Mesothelial cell of epicardium (in vitro differentiated cells): ENCODE measurements at regions not wholly inside any gene's neighbourhood (a gene's known extent, or its start where the extent isn't known, plus 50 kb on each side); places are given as distances from the start of the nearest gene placed in this dataset.

Experiments used
- DNase-seq, 2 experiments: peaks; one replicate each; pipeline ENCODE4 v3.0.0; 2021; ENCODE audit warnings: low spot score in 2 of 2; ENCODE audit not compliant: unreplicated experiment in 2 of 2
- H3K27ac Mint-ChIP-seq: 2 replicates; pipeline ENCODE4 v1.8.0; 2021; ENCODE audit warnings: mixed read lengths
- H3K27me3 Mint-ChIP-seq: 2 replicates; pipeline ENCODE4 v1.8.0; 2021; ENCODE audit warnings: low read depth, mixed read lengths
- H3K36me3 Mint-ChIP-seq: 2 replicates; pipeline ENCODE4 v1.8.0; 2021; ENCODE audit warnings: mixed read lengths
- H3K4me1 Mint-ChIP-seq: 2 replicates; pipeline ENCODE4 v1.8.0; 2021; ENCODE audit warnings: mixed read lengths
- H3K4me3 Mint-ChIP-seq: 2 replicates; pipeline ENCODE4 v1.8.0; 2021; ENCODE audit warnings: mild to moderate bottlenecking, moderate library complexity, mixed read lengths
- H3K9me3 Mint-ChIP-seq: 2 replicates; pipeline ENCODE4 v1.8.0; 2021; ENCODE audit warnings: mixed read lengths
- TF ChIP-seq, protein P1 (sequence below): fragments of 200-600 bp; sonication (generic); IDR thresholded peaks from one replicate; pipeline ENCODE4 v1.5.0; 2021; ENCODE audit warnings: antibody characterized with exemption; ENCODE audit not compliant: unreplicated experiment

DNA sequence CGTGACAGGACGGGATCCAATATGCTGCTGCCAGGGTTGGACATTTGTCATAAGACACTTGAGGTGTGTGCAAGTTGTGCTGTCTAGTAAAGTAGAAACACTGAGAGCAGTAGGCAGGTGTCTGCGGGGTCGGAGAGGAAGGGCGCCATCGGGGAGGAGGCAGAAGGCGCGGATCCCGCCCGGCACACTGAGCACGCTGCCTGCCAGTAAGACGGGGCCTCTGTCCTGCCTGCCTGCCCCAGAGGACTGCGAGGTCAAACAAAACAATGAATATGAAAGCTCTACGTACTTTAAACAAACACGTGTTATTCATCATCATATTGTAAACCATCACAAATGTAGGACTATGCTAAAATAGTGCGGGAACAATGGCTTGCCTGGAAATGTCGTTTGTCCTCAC lies 349.3 kb upstream of the SALL3 start:
- no peaks in the 10 kb centered on the region for H3K36me3 Mint-ChIP-seq
- TF ChIP-seq, protein P1, sequence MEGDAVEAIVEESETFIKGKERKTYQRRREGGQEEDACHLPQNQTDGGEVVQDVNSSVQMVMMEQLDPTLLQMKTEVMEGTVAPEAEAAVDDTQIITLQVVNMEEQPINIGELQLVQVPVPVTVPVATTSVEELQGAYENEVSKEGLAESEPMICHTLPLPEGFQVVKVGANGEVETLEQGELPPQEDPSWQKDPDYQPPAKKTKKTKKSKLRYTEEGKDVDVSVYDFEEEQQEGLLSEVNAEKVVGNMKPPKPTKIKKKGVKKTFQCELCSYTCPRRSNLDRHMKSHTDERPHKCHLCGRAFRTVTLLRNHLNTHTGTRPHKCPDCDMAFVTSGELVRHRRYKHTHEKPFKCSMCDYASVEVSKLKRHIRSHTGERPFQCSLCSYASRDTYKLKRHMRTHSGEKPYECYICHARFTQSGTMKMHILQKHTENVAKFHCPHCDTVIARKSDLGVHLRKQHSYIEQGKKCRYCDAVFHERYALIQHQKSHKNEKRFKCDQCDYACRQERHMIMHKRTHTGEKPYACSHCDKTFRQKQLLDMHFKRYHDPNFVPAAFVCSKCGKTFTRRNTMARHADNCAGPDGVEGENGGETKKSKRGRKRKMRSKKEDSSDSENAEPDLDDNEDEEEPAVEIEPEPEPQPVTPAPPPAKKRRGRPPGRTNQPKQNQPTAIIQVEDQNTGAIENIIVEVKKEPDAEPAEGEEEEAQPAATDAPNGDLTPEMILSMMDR = no peak
- H3K27me3 Mint-ChIP-seq = peaks cover 5% of the 10 kb centered on the region
- no peaks in the 10 kb centered on the region for H3K4me1 Mint-ChIP-seq
- H3K9me3 Mint-ChIP-seq = peaks cover 4% of the 10 kb centered on the region
- H3K4me3 Mint-ChIP-seq = no peak overlapping the region
- no peak overlapping the region for H3K27ac Mint-ChIP-seq
- DNase-seq = no peak

DNA sequence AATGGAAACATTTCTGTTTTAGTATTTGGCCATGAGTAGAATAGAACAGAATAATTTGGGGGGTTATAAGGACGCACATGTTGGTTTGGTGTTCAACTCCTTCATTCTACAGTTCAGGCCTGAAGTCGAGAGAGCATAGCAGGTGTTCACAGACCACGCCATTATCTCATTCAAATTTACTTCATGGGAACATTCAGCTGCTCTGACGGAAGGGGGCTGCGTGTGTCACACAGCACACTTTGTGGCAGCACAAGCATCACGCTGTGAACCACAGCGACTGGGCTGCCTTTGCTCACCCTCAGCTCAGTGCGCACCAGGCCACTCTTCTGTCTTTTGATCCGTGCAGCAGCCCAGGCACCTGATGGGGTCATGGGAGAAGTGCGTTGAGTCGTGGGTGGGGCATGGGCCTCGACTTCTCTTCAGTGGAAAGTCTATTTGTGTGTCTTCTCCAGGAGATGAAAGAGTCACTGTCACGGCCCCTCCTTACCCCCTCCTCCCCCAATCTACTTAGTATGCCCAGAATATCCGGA lies 348.6 kb upstream of the SALL3 start:
- peak in 1 of 2 experiments; percentile 10 for DNase-seq
- TF ChIP-seq, protein P1 = no peak
- Mint-ChIP-seq H3K4me3 (no peak overlapping the region), H3K9me3 (peaks cover 4% of the 10 kb centered on the region), H3K27me3 (peaks cover 3% of the 10 kb centered on the region), H3K4me1 (no peaks in the 10 kb centered on the region), H3K36me3 (no peaks in the 10 kb centered on the region), H3K27ac (no peak overlapping the region)

DNA sequence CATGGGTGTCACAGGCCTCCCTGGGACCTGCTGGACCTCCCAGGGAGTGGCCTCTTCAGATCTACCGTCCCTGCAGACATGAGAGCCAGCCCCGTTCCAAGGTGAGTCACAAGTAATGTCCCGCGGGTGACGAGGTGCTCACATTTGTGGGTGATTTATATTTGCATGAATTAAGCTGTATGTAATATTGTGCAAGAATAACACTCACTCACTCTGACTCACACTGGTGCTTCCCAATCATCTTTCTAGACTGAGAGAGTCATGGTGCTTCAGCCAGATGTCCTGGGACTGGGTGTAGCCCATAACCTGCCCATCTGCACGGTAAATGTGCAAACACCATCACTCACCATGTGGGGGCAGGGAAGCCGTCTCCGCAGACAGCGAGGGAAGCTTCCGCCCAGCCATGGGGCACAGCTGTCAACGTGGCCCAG lies 347.5 kb upstream of the SALL3 start:
- H3K27ac Mint-ChIP-seq = no peak overlapping the region
- no peaks in the 10 kb centered on the region for H3K36me3 Mint-ChIP-seq
- peaks cover 4% of the 10 kb centered on the region for H3K9me3 Mint-ChIP-seq
- peak in 1 of 2 experiments; percentile 9 for DNase-seq
- no peak overlapping the region for H3K4me3 Mint-ChIP-seq
- no peaks in the 10 kb centered on the region for H3K4me1 Mint-ChIP-seq
- no peaks in the 10 kb centered on the region for H3K27me3 Mint-ChIP-seq
- TF ChIP-seq, protein P1 = no peak

DNA sequence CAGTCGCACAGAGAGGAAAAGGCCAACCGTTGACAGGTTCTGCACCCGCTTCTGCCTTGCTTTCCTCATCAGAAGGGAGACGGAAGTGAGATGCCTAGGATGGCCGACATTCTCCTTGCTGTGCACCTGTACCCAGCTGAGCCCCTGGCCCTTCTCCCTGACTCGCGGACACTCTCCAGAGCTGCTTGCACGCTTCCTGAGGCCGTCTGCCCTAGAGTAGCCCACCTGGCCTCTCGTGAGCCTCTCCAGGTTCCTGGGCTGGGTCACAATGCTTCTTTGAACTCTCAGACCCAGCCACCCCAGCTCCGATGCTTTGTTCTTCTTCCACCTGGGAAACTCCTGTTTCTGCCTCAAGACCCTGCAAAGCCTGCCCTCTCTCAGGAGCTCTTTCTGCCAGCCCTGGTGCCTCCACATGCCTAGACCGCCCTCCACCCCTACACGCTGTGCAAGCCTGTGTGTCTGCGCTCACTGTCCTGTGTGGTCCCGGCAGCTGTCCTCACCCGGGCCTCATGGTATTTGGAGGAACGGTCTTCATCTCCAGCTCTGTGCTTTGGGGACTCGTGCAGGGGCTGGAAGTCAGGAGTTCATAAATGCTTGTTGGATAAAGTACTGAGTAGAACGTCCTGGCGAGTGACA lies 345.4 kb upstream of the SALL3 start:
- no peak for DNase-seq
- H3K4me3 Mint-ChIP-seq = no peak overlapping the region

DNA sequence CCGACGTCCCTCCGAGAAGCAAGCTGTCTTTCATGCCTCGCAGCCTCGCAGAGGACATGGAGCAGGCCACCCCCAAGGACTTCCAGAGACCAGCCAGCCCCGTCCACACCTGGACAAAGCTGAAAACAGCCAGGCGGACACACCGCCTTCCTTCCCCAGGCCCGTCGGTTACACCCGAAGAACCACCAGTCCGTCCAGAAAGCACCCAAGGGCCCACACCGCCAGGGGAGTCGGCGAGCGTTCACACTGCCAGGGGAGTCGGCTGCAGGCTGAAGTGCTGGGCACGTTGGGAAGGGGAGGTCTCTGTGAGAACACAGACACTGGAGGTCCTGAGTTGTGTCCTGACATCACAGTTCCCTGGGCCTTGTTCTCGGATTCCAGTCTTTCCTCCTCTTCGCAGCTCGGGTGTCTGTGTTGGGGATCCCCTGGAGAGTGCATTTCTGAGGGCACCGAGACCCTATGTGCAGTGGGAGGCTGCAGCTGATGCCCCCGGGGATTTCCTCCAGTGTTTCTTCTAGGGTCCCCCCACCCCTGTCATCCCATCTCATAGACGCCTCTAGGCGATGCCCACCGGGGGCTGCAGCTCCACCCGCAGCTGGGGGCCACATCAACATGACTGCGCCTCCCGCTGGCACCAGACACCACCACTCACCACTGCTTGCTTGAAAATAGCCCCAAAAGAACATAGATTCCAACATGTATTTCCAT lies 344.4 kb upstream of the SALL3 start:
- H3K9me3 Mint-ChIP-seq = no peaks in the 10 kb centered on the region
- no peak overlapping the region for H3K27ac Mint-ChIP-seq
- H3K27me3 Mint-ChIP-seq = peaks cover 6% of the 10 kb centered on the region
- H3K4me3 Mint-ChIP-seq = no peak overlapping the region
- DNase-seq = no peak
- no peaks in the 10 kb centered on the region for H3K36me3 Mint-ChIP-seq
- H3K4me1 Mint-ChIP-seq = peaks cover 5% of the 10 kb centered on the region
- TF ChIP-seq, protein P1 = no peak

More for the DNA sequence above, 345.4 kb upstream of the SALL3 start:
- H3K27me3 Mint-ChIP-seq = no peaks in the 10 kb centered on the region
- H3K9me3 Mint-ChIP-seq = no peaks in the 10 kb centered on the region
- H3K4me1 Mint-ChIP-seq = peaks cover 4% of the 10 kb centered on the region
- H3K36me3 Mint-ChIP-seq = no peaks in the 10 kb centered on the region
- TF ChIP-seq, protein P1 = no peak
- H3K27ac Mint-ChIP-seq = no peak overlapping the region
